Neural progenitor cell (in vitro differentiated cells): ENCODE measurements at regions not wholly inside any gene's neighbourhood (a gene's known extent, or its start where the extent isn't known, plus 50 kb on each side); places are given as distances from the start of the nearest gene placed in this dataset.

ENCODE experiments used
- CTCF ChIP-seq: fragments of 200-600 bp; sonication (generic); IDR thresholded peaks from 2 replicates; pipeline ENCODE4 v1.5.1; 2017; ENCODE audit warnings: antibody characterized with exemption, mild to moderate bottlenecking
- EZH2 ChIP-seq: fragments of 200-600 bp; sonication (generic); IDR thresholded peaks from 2 replicates; pipeline ENCODE4 v1.6.1; 2017; ENCODE audit warnings: antibody characterized with exemption, mild to moderate bottlenecking, moderate library complexity
- EZH2phosphoT487 ChIP-seq: fragments of 200-600 bp; sonication (generic); IDR thresholded peaks from 2 replicates; pipeline ENCODE4 v1.6.1; 2017; ENCODE audit warnings: antibody characterized with exemption

- TF ChIP-seq CTCF (no peak), EZH2phosphoT487 (no peak), EZH2 (no peak)
These were observed 320.5 kb downstream of the AASDHPPT start for GRCh38 chr11:106397787-106398501.
